K562 (cell line): ENCODE measurements at regions not wholly inside any gene's neighbourhood (a gene's known extent, or its start where the extent isn't known, plus 50 kb on each side); places are given as distances from the start of the nearest gene placed in this dataset.

ENCODE experiments used
- ATAC-seq: fragments of 200-7000 bp; cut with Tn5 transposase; 3 replicates; pipeline ENCODE4 v1.9.1; 2020; ENCODE audit warnings: moderate library complexity
- BruUV-seq: library from RNA; stranded (reverse); fragments of 400-500 nt; replicated peaks from 2 replicates; lab custom pipeline; 2021; lab: Mats Ljungman, UMichigan
- CTCF ChIA-PET: fragments of 300-600 bp; formaldehyde crosslinking; extraction: SDS; loops from one replicate; lab custom pipeline; 2021; ENCODE audit warnings: low intra/inter-chr PET ratio; lab: Yijun Ruan, JAX
- POLR2A ChIA-PET: fragments of 300-600, 350-650 bp; sonication (Branson Sonifier 250); formaldehyde crosslinking; extraction: SDS; loops from one replicate; lab custom pipeline; 2021; ENCODE audit warnings: antibody characterized with exemption, inconsistent platforms; lab: Yijun Ruan, JAX
- DNase-seq, 4 experiments: peaks; one replicate each; pipeline versions ENCODE4 v3.0.0 to v3.0.0-alpha.2; 2011 to 2018; ENCODE audit warnings: low spot score in 3 of 4, mixed read lengths in 3 of 4; ENCODE audit errors: extremely low read depth in 1 of 4
- FAIRE-seq: peaks from 2 replicates; lab custom pipeline; 2011; peaks lifted over from hg19 to GRCh38; lab: Jason Lieb, UNC
- H2AFZ ChIP-seq: 2 replicates; pipeline ENCODE4 v1.6.0; 2011; ENCODE audit warnings: low read depth, low read length, control low read depth, inconsistent platforms
- H3K27ac ChIP-seq: fragments of 200-600 bp; 3 replicates; pipeline ENCODE4 v1.8.0; 2011; ENCODE audit warnings: low read depth, mild to moderate bottlenecking, control low read depth, inconsistent platforms, low read length, moderate library complexity, mixed read lengths; ENCODE audit errors: extremely low read depth
- H3K27me3 ChIP-seq, 2 experiments: fragments of 300-600 bp in 1 of 2; 2 replicates in 1 of 2; 3 replicates in 1 of 2; pipeline versions ENCODE4 v1.6.0 to v1.8.0; 2011; ENCODE audit warnings: inconsistent platforms in 2 of 2, low read length in 2 of 2, mild to moderate bottlenecking in 1 of 2, mixed read lengths in 1 of 2, moderate library complexity in 1 of 2; ENCODE audit not compliant: control insufficient read depth in 2 of 2, insufficient read depth in 2 of 2
- H3K36me3 ChIP-seq: fragments of 300-600 bp; 3 replicates; pipeline ENCODE4 v1.8.0; 2011; ENCODE audit warnings: mild to moderate bottlenecking, low read length, inconsistent platforms; ENCODE audit not compliant: control insufficient read depth, insufficient read depth
- H3K4me1 ChIP-seq, 2 experiments: fragments of 200-600 bp in 1 of 2; replicated peaks in 1 of 2; 2 replicates in 1 of 2; 3 replicates in 1 of 2; pipeline versions ENCODE4 v1.5.1 to v1.8.0; 2011; ENCODE audit warnings: inconsistent platforms in 2 of 2, low read length in 2 of 2, mild to moderate bottlenecking in 1 of 2, mixed read lengths in 1 of 2, moderate library complexity in 1 of 2; ENCODE audit not compliant: control insufficient read depth in 2 of 2, insufficient read depth in 2 of 2
- H3K4me2 ChIP-seq: 2 replicates; pipeline ENCODE4 v1.6.1; 2011; ENCODE audit warnings: low read length, control low read depth, inconsistent platforms, mixed read lengths; ENCODE audit not compliant: insufficient read depth
- H3K4me3 ChIP-seq: fragments of 200-600 bp; sonication (generic), shearing (Covaris generic); 2 replicates; pipeline ENCODE4 v1.5.1; 2016; ENCODE audit warnings: control low read depth, inconsistent platforms
- H3K79me2 ChIP-seq: fragments of 200-600 bp; 3 replicates; pipeline ENCODE4 v1.8.0; 2011; ENCODE audit warnings: low read length, inconsistent platforms; ENCODE audit not compliant: control insufficient read depth, insufficient read depth
- H3K9ac ChIP-seq, 2 experiments: 2 replicates each; pipeline versions ENCODE4 v1.6.0 to v1.6.1; 2011; ENCODE audit warnings: low read depth in 2 of 2, low read length in 2 of 2, control low read depth in 1 of 2, inconsistent platforms in 1 of 2, mild to moderate bottlenecking in 1 of 2, mixed read lengths in 1 of 2; ENCODE audit not compliant: insufficient read depth in 1 of 2
- H3K9me1 ChIP-seq: one replicate; pipeline ENCODE4 v1.6.0; 2011; ENCODE audit warnings: inconsistent platforms, mild to moderate bottlenecking, low read length, moderate library complexity; ENCODE audit not compliant: control insufficient read depth, insufficient read depth
- H3K9me3 ChIP-seq: replicated peaks from 2 replicates; pipeline ENCODE4 v1.5.1; 2011; ENCODE audit warnings: low read depth, low read length, inconsistent platforms; ENCODE audit not compliant: control insufficient read depth, insufficient read depth
- H4K20me1 ChIP-seq: replicated peaks from 2 replicates; pipeline ENCODE4 v1.6.1; 2011; ENCODE audit warnings: low read length, inconsistent platforms, mixed read lengths; ENCODE audit not compliant: control insufficient read depth, insufficient read depth
- ATF4 ChIP-seq: fragments of 450-650 bp; formaldehyde crosslinking; IDR thresholded peaks from 2 replicates; pipeline ENCODE4 v1.4.0; 2022; ENCODE audit warnings: mild to moderate bottlenecking, moderate library complexity
- BRCA1 ChIP-seq, 2 experiments: fragments of 450-650 bp in 1 of 2; sonication (generic) in 1 of 2; formaldehyde crosslinking in 1 of 2; IDR thresholded peaks; 2 replicates each; pipeline versions ENCODE4 v1.5.0 to v1.6.1; 2017 to 2020; ENCODE audit warnings: mild to moderate bottlenecking in 1 of 2, missing genetic modification reagents in 1 of 2
- CCNT2 ChIP-seq: IDR thresholded peaks from 2 replicates; pipeline ENCODE4 v1.6.1; 2011; ENCODE audit warnings: borderline replicate concordance, low read depth, mild to moderate bottlenecking, moderate library complexity, mixed read lengths, low read length; ENCODE audit not compliant: insufficient read length; ENCODE audit errors: extremely low read depth
- CREB5 ChIP-seq: fragments of 250-450 bp; sonication (Bioruptor Pico); IDR thresholded peaks from 2 replicates; pipeline ENCODE4 v1.5.0; 2020; ENCODE audit warnings: mild to moderate bottlenecking
- CREM ChIP-seq: IDR thresholded peaks from 2 replicates; pipeline ENCODE4 v1.6.1; 2014; ENCODE audit warnings: antibody characterized with exemption, low read depth
- ESRRB ChIP-seq: fragments of 250-450 bp; sonication (Bioruptor Pico); IDR thresholded peaks from 2 replicates; pipeline ENCODE4 v1.5.0; 2020; ENCODE audit warnings: mild to moderate bottlenecking, moderate library complexity, borderline replicate concordance
- PTTG1 ChIP-seq: fragments of 450-650 bp; IDR thresholded peaks from 2 replicates; pipeline ENCODE4 v1.6.1; 2016; ENCODE audit warnings: low read depth, mild to moderate bottlenecking, missing genetic modification characterization, missing compliant biosample characterization
- TAF7 ChIP-seq: fragments of 450-650 bp; IDR thresholded peaks from 2 replicates; pipeline ENCODE4 v1.6.1; 2016; ENCODE audit warnings: missing genetic modification characterization, missing compliant biosample characterization
- ZBTB17 ChIP-seq: fragments of 450-650 bp; formaldehyde crosslinking; IDR thresholded peaks from 2 replicates; pipeline ENCODE4 v1.4.0; 2020; ENCODE audit warnings: mild to moderate bottlenecking
- ZNF24 ChIP-seq: fragments of 450-650 bp; IDR thresholded peaks from 2 replicates; pipeline ENCODE4 v1.6.1; 2016
- in situ Hi-C: fragments of 300-500 bp; cut with MboI; formaldehyde crosslinking; loops from 4 replicates; pipeline ENCODE4 v1.15.0; 2018; ENCODE audit warnings: inconsistent platforms, mixed read lengths
- intact Hi-C: fragments of 100-400 bp; cut with micrococcal nuclease; formaldehyde crosslinking; loops from 2 replicates; pipeline ENCODE4 v1.14.2; 2022
- TF ChIP-seq, protein P1 (sequence below): fragments of 250-450 bp; sonication (Bioruptor Pico); IDR thresholded peaks from 2 replicates; pipeline ENCODE4 v1.4.0; 2020; ENCODE audit warnings: mild to moderate bottlenecking

GRCh38 chr14:39680777-39681176, 248.5 kb upstream of the FBXO33 start:
- H2AFZ ChIP-seq = no peak overlapping the region
- BruUV-seq = no TSS peak
- CTCF ChIA-PET = no interaction called here

More at GRCh38 chr14:39680777-39681176, 248.5 kb upstream of the FBXO33 start:
- Histone ChIP-seq H3K27ac (no peak overlapping the region), H3K4me2 (no peak overlapping the region), H3K9me3 (no peaks in the 10 kb centered on the region), H3K36me3 (no peaks in the 10 kb centered on the region), H3K4me1 (no peaks in the 10 kb centered on the region), H4K20me1 (no peaks in the 10 kb centered on the region), H3K9ac (no peak overlapping the region), H3K79me2 (no peaks in the 10 kb centered on the region), H3K4me3 (no peak overlapping the region), H3K27me3 (no peaks in the 10 kb centered on the region), H3K9me1 (no peaks in the 10 kb centered on the region)
- intact Hi-C loops = no loop called here
- FAIRE-seq (no peak), DNase-seq (no peak), ATAC-seq (no peak)
- POLR2A ChIA-PET = interaction anchor here (0.6 kb wide), 1 partner anchor 7 kb away, joined by 3 read pairs; no protein-coding TSS in a partner anchor
- TF ChIP-seq CCNT2 (no peak), ESRRB (CRISPR knock-in tag) (no peak), TAF7 (tag) (no peak), ZNF24 (no peak), ATF4 (no peak), PTTG1 (tag) (no peak), ZBTB17 (CRISPR knock-in tag) (no peak), CREM (no peak), CREB5 (CRISPR knock-in tag) (no peak), BRCA1 (IDR thresholded peaks at IDR 0.05) (no peak), BRCA1 (CRISPR knock-in tag; IDR thresholded peaks at IDR 0.05) (no peak)
- TF ChIP-seq, protein P1, sequence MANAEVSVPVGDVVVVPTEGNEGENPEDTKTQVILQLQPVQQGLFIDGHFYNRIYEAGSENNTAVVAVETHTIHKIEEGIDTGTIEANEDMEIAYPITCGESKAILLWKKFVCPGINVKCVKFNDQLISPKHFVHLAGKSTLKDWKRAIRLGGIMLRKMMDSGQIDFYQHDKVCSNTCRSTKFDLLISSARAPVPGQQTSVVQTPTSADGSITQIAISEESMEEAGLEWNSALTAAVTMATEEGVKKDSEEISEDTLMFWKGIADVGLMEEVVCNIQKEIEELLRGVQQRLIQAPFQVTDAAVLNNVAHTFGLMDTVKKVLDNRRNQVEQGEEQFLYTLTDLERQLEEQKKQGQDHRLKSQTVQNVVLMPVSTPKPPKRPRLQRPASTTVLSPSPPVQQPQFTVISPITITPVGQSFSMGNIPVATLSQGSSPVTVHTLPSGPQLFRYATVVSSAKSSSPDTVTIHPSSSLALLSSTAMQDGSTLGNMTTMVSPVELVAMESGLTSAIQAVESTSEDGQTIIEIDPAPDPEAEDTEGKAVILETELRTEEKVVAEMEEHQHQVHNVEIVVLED (CRISPR knock-in tag) = no peak
- in situ Hi-C loops = no loop called here
